Panc1 (cell line): ENCODE measurements at regions not wholly inside any gene's neighbourhood (a gene's known extent, or its start where the extent isn't known, plus 50 kb on each side); places are given as distances from the start of the nearest gene placed in this dataset.
"Not testable (repeated sequence)": the region's sequence is repeated elsewhere in the genome, so short reads cannot be mapped to it uniquely, and the experiment has no call there.

Experiments
- ATAC-seq: fragments of 200-7000 bp; cut with Tn5 transposase; 2 replicates; pipeline ENCODE4 v1.9.1; 2020; ENCODE audit warnings: mild to moderate bottlenecking, moderate library complexity
- BruUV-seq: library from RNA; stranded (reverse); fragments of 400-500 nt; replicated peaks from 2 replicates; lab custom pipeline; 2021; lab: Mats Ljungman, UMichigan
- CTCF ChIA-PET: fragments of 300-600 bp; sonication (Branson Sonifier 250); formaldehyde crosslinking; loops from one replicate; lab custom pipeline; 2022; ENCODE audit warnings: antibody characterized with exemption; lab: Charles Lee
- POLR2A ChIA-PET: fragments of 300-600 bp; sonication (Branson Sonifier 250); formaldehyde crosslinking; loops from one replicate; lab custom pipeline; 2022; ENCODE audit warnings: antibody characterized with exemption; lab: Charles Lee
- DNase-seq: peaks from one replicate; pipeline ENCODE4 v3.0.0-alpha.2; 2010; ENCODE audit warnings: low read depth, low spot score
- H3K27ac ChIP-seq: 2 replicates; pipeline ENCODE4 v1.5.1; 2011; ENCODE audit warnings: mild to moderate bottlenecking, low read length, inconsistent platforms
- H3K27me3 ChIP-seq: fragments of 200-500 bp; sonication (Bioruptor generic); 2 replicates; pipeline ENCODE4 v1.6.0; 2014; ENCODE audit warnings: low read length, inconsistent platforms; ENCODE audit not compliant: control insufficient read depth, insufficient read depth
- H3K36me3 ChIP-seq: fragments of 200-500 bp; sonication (Bioruptor generic); 2 replicates; pipeline ENCODE4 v1.5.1; 2014; ENCODE audit warnings: inconsistent platforms, mild to moderate bottlenecking, low read length, moderate library complexity; ENCODE audit not compliant: control insufficient read depth, insufficient read depth
- H3K4me1 ChIP-seq: 2 replicates; pipeline ENCODE4 v1.5.1; 2011; ENCODE audit warnings: inconsistent platforms, mild to moderate bottlenecking, low read length, moderate library complexity; ENCODE audit not compliant: control insufficient read depth, insufficient read depth
- H3K4me3 ChIP-seq, 2 experiments: 2 replicates each; pipeline ENCODE4 v1.5.1; 2011 to 2012; ENCODE audit warnings: low read depth in 2 of 2, low read length in 2 of 2, mild to moderate bottlenecking in 2 of 2, inconsistent platforms in 1 of 2, moderate library complexity in 1 of 2
- H3K9me3 ChIP-seq: fragments of 200-500 bp; sonication (Bioruptor generic); 2 replicates; pipeline ENCODE4 v1.5.1; 2014; ENCODE audit warnings: low read depth, mild to moderate bottlenecking, inconsistent platforms, low read length, moderate library complexity; ENCODE audit not compliant: control insufficient read depth, insufficient read depth
- POLR2AphosphoS5 ChIP-seq: IDR thresholded peaks from 2 replicates; pipeline ENCODE4 v1.6.1; 2012; ENCODE audit warnings: mild to moderate bottlenecking, low read depth, low read length, moderate library complexity
- SIN3A ChIP-seq: IDR thresholded peaks from 2 replicates; pipeline ENCODE4 v1.6.1; 2012; ENCODE audit warnings: low read depth, mild to moderate bottlenecking, low read length, moderate library complexity, borderline replicate concordance; ENCODE audit not compliant: insufficient read depth
- TCF7L2 ChIP-seq: IDR thresholded peaks from 2 replicates; pipeline ENCODE4 v1.6.1; 2011; ENCODE audit warnings: mild to moderate bottlenecking, low read depth, low read length, inconsistent platforms
- in situ Hi-C: cut with HindIII; loops from 2 replicates; pipeline ENCODE4 v1.10.0; 2016; ENCODE audit warnings: low sequenced_read_pairs, low pct_unique_long_range_greater_than_20kb
- intact Hi-C: fragments of 100-400 bp; cut with micrococcal nuclease; formaldehyde crosslinking; loops from one replicate; pipeline ENCODE4 v1.10.0; 2022; ENCODE audit not compliant: unreplicated experiment
- TF ChIP-seq, protein P1 (sequence below): fragments of 450-650 bp; IDR thresholded peaks from 2 replicates; pipeline ENCODE4 v1.5.1; 2017; ENCODE audit warnings: mild to moderate bottlenecking
- TF ChIP-seq, protein P2 (sequence below), 2 experiments: IDR thresholded peaks; 2 replicates each; pipeline ENCODE4 v1.6.1; 2011 to 2012; ENCODE audit warnings: low read depth in 2 of 2, control low read depth in 1 of 2, low read length in 1 of 2, mild to moderate bottlenecking in 1 of 2, moderate library complexity in 1 of 2; ENCODE audit not compliant: insufficient read depth in 1 of 2

DNA sequence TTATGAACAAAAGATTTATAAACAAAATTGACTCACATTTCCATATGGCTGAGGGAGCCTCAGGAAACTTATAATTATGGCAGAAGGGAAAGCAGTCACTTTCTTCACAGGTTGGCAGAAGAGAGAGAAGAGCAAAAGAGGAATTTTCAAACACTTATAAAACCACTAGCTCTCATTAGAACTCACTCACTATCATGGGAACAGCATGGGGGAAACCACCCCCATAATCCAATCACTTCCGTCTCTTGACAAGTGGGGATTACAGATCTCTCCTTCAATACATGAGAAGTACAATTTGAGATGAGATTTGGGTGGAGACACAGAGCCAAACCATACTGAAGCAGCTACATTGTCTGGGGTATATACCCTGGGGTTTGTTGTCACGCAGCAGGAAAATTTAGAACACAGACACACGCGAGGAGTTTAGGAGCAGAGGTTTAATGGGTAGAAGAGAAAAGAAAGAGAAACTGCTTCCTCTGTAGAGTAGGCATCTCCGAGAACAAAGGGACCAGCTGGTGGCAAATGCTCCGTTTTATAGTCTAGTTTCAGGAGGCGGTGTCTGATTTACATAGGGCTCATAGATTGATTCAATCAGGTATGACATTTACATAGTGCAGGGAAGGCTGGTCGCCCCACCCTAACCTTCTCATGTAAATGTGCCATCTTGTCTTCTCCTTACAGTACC is 2277.7 kb upstream of the AGA start:
- in situ Hi-C loops (no loop called here), intact Hi-C loops (no loop called here)
- POLR2A ChIA-PET: no interaction called here
- no peaks in the 10 kb centered on the region for H3K36me3 ChIP-seq
- no peak overlapping the region for H3K4me3 ChIP-seq
- TF ChIP-seq POLR2AphosphoS5 (no peak), SIN3A (no peak), TCF7L2 (no peak)
- H3K27me3 ChIP-seq: no peaks in the 10 kb centered on the region
- H3K27ac ChIP-seq: no peak overlapping the region
- DNase-seq (no peak), ATAC-seq (no peak)
- no peaks in the 10 kb centered on the region for H3K9me3 ChIP-seq
- H3K4me1 ChIP-seq: no peaks in the 10 kb centered on the region
- CTCF ChIA-PET: no interaction called here
- BruUV-seq: no TSS peak

DNA sequence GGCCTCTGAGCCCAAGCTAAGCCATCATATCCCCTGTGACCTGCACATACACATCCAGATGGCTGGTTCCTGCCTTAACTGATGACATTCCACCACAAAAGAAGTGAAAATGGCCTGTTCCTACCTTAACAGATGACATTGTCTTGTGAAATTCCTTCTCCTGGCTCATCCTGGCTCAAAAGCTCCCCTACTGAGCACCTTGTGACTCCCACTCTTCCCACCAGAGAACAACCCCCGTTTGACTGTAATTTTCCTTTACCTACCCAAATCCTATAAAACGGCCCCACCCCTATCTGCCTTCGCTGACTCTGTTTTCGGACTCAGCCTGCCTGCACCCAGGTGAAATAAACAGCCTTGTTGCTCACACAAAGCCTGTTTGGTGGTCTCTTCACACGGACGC is 2284.3 kb upstream of the AGA start:
- H3K4me3 ChIP-seq, H3K4me1 ChIP-seq, H3K27me3 ChIP-seq, DNase-seq, in situ Hi-C loops, H3K9me3 ChIP-seq, ATAC-seq, intact Hi-C loops, H3K27ac ChIP-seq, POLR2A ChIA-PET, H3K36me3 ChIP-seq, CTCF ChIA-PET, BruUV-seq: not testable (repeated sequence)

DNA sequence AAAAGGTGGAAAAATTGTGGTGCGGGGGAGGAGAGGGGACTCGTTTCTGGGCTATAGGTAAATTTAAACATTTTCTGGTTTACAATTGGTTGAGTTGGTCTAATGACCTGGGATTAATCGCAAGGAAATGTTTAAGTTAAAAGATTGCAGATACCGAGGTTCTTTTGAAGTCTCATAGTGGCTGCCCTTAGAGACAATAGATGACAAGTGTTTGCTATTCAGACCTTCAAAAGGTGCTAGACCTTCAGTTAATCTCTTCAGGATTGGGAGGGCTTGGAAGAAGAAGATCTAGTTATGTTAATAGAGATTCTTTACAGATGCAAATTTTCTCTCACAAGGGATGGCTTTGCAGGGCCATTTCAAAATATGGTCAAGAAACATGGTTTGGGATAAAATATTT is 2286.1 kb upstream of the AGA start:
- Histone ChIP-seq H3K9me3 (no peaks in the 10 kb centered on the region), H3K27me3 (no peaks in the 10 kb centered on the region), H3K36me3 (no peaks in the 10 kb centered on the region), H3K27ac (no peak overlapping the region), H3K4me1 (no peaks in the 10 kb centered on the region), H3K4me3 (no peak overlapping the region)
- CTCF ChIA-PET: no interaction called here
- intact Hi-C loops: no loop called here
- DNase-seq (no peak), ATAC-seq (no peak)
- no TSS peak for BruUV-seq
- TF ChIP-seq, protein P1, sequence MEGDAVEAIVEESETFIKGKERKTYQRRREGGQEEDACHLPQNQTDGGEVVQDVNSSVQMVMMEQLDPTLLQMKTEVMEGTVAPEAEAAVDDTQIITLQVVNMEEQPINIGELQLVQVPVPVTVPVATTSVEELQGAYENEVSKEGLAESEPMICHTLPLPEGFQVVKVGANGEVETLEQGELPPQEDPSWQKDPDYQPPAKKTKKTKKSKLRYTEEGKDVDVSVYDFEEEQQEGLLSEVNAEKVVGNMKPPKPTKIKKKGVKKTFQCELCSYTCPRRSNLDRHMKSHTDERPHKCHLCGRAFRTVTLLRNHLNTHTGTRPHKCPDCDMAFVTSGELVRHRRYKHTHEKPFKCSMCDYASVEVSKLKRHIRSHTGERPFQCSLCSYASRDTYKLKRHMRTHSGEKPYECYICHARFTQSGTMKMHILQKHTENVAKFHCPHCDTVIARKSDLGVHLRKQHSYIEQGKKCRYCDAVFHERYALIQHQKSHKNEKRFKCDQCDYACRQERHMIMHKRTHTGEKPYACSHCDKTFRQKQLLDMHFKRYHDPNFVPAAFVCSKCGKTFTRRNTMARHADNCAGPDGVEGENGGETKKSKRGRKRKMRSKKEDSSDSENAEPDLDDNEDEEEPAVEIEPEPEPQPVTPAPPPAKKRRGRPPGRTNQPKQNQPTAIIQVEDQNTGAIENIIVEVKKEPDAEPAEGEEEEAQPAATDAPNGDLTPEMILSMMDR: no peak
- TF ChIP-seq, protein P2, sequence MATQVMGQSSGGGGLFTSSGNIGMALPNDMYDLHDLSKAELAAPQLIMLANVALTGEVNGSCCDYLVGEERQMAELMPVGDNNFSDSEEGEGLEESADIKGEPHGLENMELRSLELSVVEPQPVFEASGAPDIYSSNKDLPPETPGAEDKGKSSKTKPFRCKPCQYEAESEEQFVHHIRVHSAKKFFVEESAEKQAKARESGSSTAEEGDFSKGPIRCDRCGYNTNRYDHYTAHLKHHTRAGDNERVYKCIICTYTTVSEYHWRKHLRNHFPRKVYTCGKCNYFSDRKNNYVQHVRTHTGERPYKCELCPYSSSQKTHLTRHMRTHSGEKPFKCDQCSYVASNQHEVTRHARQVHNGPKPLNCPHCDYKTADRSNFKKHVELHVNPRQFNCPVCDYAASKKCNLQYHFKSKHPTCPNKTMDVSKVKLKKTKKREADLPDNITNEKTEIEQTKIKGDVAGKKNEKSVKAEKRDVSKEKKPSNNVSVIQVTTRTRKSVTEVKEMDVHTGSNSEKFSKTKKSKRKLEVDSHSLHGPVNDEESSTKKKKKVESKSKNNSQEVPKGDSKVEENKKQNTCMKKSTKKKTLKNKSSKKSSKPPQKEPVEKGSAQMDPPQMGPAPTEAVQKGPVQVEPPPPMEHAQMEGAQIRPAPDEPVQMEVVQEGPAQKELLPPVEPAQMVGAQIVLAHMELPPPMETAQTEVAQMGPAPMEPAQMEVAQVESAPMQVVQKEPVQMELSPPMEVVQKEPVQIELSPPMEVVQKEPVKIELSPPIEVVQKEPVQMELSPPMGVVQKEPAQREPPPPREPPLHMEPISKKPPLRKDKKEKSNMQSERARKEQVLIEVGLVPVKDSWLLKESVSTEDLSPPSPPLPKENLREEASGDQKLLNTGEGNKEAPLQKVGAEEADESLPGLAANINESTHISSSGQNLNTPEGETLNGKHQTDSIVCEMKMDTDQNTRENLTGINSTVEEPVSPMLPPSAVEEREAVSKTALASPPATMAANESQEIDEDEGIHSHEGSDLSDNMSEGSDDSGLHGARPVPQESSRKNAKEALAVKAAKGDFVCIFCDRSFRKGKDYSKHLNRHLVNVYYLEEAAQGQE (IDR thresholded peaks at IDR 0.05; ENCODE audit: insufficient read depth in 1 of 2, low read depth in 2 of 2, low read length in 1 of 2): no peak
- TF ChIP-seq TCF7L2 (no peak), POLR2AphosphoS5 (no peak), SIN3A (no peak)
- in situ Hi-C loops: no loop called here
- POLR2A ChIA-PET: no interaction called here

DNA sequence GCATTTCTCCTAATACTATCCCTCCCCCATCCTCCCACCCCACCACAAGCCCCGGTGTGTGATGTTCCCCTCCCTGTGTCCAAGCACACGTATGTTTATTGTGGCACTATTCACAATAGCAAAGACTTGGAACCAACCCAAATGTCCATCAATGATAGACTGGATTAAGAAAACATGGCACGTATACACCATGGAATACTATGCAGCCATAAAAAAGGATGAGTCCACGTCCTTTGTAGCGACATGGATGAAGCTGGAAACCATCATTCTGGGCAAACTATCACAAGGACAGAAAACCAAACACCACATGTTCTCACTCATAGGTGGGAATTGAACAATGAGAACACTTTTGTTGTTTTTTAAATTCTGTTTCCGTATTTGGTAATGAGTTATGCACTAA is 2294.6 kb upstream of the AGA start:
- in situ Hi-C loops: not testable (repeated sequence)

More for the DNA sequence above, 2294.6 kb upstream of the AGA start:
- H3K9me3 ChIP-seq, H3K27me3 ChIP-seq, POLR2A ChIA-PET, H3K4me1 ChIP-seq, BruUV-seq, H3K36me3 ChIP-seq, H3K4me3 ChIP-seq, CTCF ChIA-PET, DNase-seq, ATAC-seq, H3K27ac ChIP-seq, intact Hi-C loops: not testable (repeated sequence)
